ENCODE measurements at regions not wholly inside any gene's neighbourhood (a gene's known extent, or its start where the extent isn't known, plus 50 kb on each side); places are given as distances from the start of the nearest gene placed in this dataset.

DNA sequence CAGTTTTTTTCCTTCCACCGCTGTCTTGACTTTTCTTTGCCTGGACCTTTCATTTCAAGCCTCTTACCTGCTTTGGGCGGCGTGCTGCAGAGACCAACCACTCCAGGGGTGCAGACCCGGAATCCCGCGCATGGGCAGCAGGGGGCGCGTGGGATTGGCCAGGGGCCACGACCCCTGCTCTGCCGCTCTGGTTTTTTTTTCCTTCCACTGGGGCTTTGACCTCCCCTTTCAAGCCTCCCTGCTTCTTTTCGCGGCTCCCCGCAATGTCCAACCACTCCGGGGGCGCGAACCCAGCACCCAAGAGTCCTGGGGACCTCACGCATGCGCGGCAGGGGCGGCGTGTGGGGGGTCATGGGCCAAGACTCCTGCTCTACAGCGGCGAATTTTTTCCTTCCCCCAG lies 325.1 kb downstream of the ALG10 start:
- TF ChIP-seq, protein P1, sequence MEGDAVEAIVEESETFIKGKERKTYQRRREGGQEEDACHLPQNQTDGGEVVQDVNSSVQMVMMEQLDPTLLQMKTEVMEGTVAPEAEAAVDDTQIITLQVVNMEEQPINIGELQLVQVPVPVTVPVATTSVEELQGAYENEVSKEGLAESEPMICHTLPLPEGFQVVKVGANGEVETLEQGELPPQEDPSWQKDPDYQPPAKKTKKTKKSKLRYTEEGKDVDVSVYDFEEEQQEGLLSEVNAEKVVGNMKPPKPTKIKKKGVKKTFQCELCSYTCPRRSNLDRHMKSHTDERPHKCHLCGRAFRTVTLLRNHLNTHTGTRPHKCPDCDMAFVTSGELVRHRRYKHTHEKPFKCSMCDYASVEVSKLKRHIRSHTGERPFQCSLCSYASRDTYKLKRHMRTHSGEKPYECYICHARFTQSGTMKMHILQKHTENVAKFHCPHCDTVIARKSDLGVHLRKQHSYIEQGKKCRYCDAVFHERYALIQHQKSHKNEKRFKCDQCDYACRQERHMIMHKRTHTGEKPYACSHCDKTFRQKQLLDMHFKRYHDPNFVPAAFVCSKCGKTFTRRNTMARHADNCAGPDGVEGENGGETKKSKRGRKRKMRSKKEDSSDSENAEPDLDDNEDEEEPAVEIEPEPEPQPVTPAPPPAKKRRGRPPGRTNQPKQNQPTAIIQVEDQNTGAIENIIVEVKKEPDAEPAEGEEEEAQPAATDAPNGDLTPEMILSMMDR (IDR thresholded peaks at IDR 0.05; ENCODE audit: low read depth, low read length, missing control alignments): no peak
- no peak for DNase-seq (ENCODE audit: low read depth)
- no peak overlapping the region for H3K4me3 ChIP-seq (ENCODE audit: low read depth, low read length)

DNA sequence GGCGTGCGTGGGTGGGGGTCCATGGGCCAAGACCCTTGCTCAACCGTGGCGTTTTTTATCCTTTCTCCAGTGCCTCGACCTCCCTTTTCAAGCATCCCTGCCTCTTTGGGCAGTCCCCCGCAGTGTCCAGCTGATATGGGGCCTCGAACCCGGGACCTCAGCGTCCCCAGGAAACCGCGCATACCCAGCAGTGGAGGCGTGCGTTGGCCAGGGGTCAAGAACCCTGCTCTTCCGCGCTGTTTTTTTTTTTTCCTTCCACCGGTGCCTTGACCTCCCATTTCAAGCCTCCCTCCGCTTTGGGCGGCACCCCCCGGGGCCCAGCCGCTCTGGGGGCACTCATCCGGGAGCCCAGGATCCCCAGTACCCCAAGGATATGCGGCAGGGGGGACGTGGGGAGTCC lies 325.8 kb downstream of the ALG10 start:
- H3K4me3 ChIP-seq (ENCODE audit: low read depth, low read length): no peak overlapping the region
- DNase-seq (ENCODE audit: low read depth): no peak
- TF ChIP-seq, protein P1 (IDR thresholded peaks at IDR 0.05; ENCODE audit: low read depth, low read length, missing control alignments): no peak

DNA sequence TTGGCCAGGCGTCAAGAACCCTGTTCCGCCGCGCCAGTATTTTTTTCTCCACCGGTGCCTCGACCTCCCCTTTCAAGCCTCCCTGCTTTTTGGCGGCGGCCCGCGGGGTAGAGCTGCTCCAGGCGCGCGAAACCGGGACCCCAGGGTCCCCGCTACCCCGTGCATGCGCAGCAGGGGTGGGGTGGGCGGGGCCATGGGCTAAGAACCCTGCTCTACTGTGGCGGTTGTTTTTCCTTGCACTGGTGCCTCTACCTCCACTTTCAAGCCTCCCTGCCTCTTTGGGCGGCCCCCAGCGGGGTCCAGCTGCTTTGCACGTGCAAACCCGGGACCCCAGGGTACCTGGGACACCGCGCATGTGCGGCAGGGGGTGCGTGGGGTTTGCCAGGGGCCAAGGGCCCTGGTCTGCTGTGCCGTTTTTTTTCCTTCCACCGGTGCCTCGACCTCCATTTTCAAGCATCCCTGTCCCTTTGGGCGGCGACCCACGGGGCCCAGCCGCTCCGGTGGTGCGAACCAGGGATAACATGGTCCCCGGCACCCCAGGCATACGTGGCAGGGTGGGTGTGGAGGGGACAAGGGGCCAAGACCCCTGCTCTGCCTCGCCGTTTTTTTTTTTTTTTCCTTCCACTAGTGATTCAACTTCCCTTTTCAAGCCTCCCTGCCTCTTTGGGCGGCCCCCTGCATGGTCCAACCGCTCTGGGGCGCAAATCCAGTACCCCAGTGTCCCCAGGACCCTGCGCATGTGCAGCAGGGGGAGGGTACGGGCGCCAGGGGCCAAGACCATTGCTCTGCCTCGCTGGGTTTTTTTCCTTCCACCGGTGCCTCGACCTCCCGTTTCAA lies 326.8 kb downstream of the ALG10 start:
- DNase-seq (ENCODE audit: low read depth): no peak
- TF ChIP-seq, protein P1 (IDR thresholded peaks at IDR 0.05; ENCODE audit: low read depth, low read length, missing control alignments): no peak
- H3K4me3 ChIP-seq (ENCODE audit: low read depth, low read length): no peak overlapping the region

DNA sequence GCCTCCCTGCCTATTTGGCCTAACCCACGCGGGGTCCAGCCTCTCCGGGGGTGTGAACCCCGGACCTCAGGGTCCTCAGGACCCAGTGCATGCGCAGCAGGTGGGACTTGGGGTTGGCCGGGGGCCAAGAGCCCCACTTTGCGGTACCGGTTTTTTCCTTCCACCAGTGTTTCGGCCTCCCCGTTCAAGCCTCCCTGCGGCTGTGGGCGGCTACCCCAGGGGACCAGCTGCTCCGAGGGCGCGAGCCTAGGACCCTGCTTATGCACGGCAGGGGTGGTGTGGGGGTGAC lies 327.3 kb downstream of the ALG10 start:
- DNase-seq (ENCODE audit: low read depth): no peak
- TF ChIP-seq, protein P1 (IDR thresholded peaks at IDR 0.05; ENCODE audit: low read depth, low read length, missing control alignments): no peak
- no peak overlapping the region for H3K4me3 ChIP-seq (ENCODE audit: low read depth, low read length)

DNA sequence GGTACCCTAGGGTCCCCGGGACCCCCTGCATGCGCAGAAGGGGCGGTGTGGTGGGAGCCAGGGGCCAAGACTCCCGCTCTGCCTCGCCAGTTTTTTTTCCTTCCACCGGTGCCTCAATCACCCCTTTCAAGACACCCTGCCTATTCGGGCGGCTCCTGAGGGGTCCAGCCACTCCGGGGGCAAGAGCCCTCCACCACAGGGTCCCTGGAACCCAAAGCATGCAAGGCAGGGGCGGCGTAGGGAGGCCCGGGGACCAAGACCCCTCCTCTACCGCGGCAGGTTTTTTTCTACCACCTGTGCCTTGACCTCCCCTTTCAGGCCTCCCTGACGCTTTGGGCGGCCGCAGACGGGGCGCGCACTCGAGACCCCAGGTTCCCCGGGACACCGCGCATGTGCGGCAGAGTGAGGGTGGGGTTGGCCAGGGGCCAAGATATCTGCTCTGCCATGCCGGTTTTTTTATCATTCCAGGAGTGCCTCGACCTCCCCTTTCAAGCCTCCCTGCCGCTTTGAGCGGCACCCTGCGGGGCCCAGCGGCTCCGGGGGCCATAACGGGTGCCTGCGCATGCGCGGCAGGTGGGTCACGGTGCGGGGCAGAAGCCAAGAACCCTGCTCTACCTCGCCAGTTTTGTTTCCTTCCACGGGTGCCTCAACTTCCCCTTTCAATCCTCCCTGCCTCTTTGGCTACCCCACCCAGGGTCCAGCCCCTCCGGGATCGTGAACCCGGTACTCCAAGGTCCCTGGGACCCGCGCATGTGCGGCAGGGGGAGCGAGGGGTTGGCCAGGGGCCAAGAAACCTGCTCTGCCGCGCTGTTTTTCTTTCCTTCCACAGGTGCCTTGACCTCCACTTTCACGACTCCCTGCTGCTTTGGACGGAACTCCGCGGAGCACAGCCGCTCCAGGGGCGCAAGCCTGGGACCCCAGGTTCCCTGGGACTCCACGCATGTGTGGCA lies 328.1 kb downstream of the ALG10 start:
- TF ChIP-seq, protein P1 (IDR thresholded peaks at IDR 0.05; ENCODE audit: low read depth, low read length, missing control alignments): no peak
- no peak for DNase-seq (ENCODE audit: low read depth)
- no peak overlapping the region for H3K4me3 ChIP-seq (ENCODE audit: low read depth, low read length)

DNA sequence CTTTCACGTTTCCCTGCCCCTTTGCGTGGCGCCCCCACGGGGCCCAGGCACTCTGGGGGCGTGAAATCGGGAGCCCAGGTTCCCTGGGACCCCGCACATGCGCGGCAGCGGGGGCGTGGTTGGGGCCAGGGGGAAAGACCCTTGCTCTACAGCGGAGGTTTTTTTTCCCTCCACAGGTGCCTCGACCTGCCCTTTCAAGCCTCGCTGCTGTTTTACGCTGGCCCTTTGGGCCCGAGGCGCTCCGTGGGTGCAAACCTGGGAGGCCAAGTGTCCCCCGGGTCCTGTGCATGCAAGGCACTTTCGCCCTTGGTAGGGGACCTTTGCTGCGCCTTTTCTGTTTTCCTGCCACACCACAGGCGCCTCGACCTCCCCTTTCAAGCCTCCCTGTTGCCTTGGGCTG lies 329.8 kb downstream of the ALG10 start:
- DNase-seq (ENCODE audit: low read depth): no peak
- TF ChIP-seq, protein P1 (IDR thresholded peaks at IDR 0.05; ENCODE audit: low read depth, low read length, missing control alignments): no peak
- H3K4me3 ChIP-seq (ENCODE audit: low read depth, low read length): no peak overlapping the region
